ENCODE measurements at regions not wholly inside any gene's neighbourhood (a gene's known extent, or its start where the extent isn't known, plus 50 kb on each side); places are given as distances from the start of the nearest gene placed in this dataset.

DNA sequence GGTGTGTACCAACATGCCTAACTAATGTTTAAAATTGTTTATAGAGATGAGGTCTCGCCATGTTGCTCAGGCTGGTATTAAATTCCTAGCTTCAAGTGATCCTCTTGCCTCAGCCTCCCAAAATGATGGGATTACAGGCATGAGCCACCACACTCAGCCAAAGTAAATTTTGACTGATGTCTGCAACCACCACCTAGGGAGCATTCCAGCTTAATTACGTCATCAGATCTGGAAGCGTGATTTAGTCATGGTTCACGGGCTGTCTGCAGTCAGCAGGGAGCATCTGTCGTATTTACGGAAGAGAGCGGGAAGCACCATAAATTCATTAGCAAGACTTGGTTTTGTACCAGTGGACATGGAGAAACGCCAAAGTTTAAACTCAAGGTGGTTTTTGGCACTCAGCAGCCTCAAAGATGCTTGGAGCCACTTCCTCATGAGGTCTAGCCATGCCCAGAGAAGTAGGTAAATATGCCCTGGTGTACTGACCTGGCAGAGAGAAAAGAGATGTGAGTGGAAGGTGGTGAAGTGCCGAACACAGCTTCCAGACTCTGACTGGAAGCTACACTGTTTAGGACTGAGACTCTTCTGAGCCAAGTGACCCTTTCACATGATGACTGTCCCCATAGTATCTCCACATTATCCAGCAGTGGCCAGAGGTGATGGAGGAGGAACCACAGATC is 60.8 kb upstream of the SLC35F3 start:
- H3K27ac ChIP-seq, result no peak overlapping the region
- TF ChIP-seq, protein P1, sequence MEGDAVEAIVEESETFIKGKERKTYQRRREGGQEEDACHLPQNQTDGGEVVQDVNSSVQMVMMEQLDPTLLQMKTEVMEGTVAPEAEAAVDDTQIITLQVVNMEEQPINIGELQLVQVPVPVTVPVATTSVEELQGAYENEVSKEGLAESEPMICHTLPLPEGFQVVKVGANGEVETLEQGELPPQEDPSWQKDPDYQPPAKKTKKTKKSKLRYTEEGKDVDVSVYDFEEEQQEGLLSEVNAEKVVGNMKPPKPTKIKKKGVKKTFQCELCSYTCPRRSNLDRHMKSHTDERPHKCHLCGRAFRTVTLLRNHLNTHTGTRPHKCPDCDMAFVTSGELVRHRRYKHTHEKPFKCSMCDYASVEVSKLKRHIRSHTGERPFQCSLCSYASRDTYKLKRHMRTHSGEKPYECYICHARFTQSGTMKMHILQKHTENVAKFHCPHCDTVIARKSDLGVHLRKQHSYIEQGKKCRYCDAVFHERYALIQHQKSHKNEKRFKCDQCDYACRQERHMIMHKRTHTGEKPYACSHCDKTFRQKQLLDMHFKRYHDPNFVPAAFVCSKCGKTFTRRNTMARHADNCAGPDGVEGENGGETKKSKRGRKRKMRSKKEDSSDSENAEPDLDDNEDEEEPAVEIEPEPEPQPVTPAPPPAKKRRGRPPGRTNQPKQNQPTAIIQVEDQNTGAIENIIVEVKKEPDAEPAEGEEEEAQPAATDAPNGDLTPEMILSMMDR (conservative IDR thresholded peaks at IDR 0.05), result no peak

- H3K27ac ChIP-seq, result no peak overlapping the region
Measured at GRCh38 chr1:233844275-233844674, 60.2 kb upstream of the SLC35F3 start.

GRCh38 chr1:233844692-233845091 is 59.8 kb upstream of the SLC35F3 start:
- TF ChIP-seq, protein P1 (conservative IDR thresholded peaks at IDR 0.05), result no peak
- no peak overlapping the region for H3K27ac ChIP-seq

More at GRCh38 chr1:233844275-233844674, 60.2 kb upstream of the SLC35F3 start:
- TF ChIP-seq, protein P1 (conservative IDR thresholded peaks at IDR 0.05), result no peak

Measured in VCaP (cell line).